HepG2 (cell line): ENCODE measurements at regions not wholly inside any gene's neighbourhood (a gene's known extent, or its start where the extent isn't known, plus 50 kb on each side); places are given as distances from the start of the nearest gene placed in this dataset.
"Not testable (repeated sequence)": the region's sequence is repeated elsewhere in the genome, so short reads cannot be mapped to it uniquely, and the experiment has no call there.

Experiments used
- ATAC-seq: fragments of 200-7000 bp; cut with Tn5 transposase; 3 replicates; pipeline ENCODE4 v1.9.1; 2020; ENCODE audit warnings: mild to moderate bottlenecking, moderate library complexity
- BruUV-seq: library from RNA; stranded (reverse); fragments of 400-500 nt; replicated peaks from 2 replicates; lab custom pipeline; 2021; lab: Mats Ljungman, UMichigan
- CTCF ChIA-PET: fragments of 300-600 bp; formaldehyde crosslinking; extraction: SDS; loops from one replicate; lab custom pipeline; 2021; ENCODE audit warnings: low total read pairs, inconsistent platforms, low intra/inter-chr PET ratio; lab: Yijun Ruan, JAX
- POLR2A ChIA-PET: fragments of 350-600 bp; sonication (Branson Sonifier 250); formaldehyde crosslinking; loops from one replicate; lab custom pipeline; 2020; ENCODE audit warnings: antibody characterized with exemption, inconsistent platforms; lab: Yijun Ruan, JAX
- DNase-seq: peaks from one replicate; pipeline ENCODE4 v3.0.0-alpha.2; 2015; ENCODE audit warnings: low spot score
- FAIRE-seq: peaks from 3 replicates; lab custom pipeline; 2011; peaks lifted over from hg19 to GRCh38; lab: Jason Lieb, UNC
- H2AFZ ChIP-seq: one replicate; pipeline ENCODE4 v1.6.1; 2011; ENCODE audit warnings: low read length, inconsistent platforms
- H3K27ac ChIP-seq: fragments of 300-600 bp; 3 replicates; pipeline ENCODE4 v1.8.0; 2011; ENCODE audit warnings: mixed run types, mild to moderate bottlenecking, mixed read lengths, low read length, inconsistent platforms; ENCODE audit not compliant: insufficient read depth; ENCODE audit errors: extremely low read length
- H3K27me3 ChIP-seq, 2 experiments: fragments of 200-600 bp in 1 of 2; 2 replicates in 1 of 2; 3 replicates in 1 of 2; pipeline versions ENCODE4 v1.6.0 to v1.8.0; 2011; ENCODE audit warnings: low read length in 2 of 2, mild to moderate bottlenecking in 2 of 2, moderate library complexity in 2 of 2, inconsistent platforms in 1 of 2; ENCODE audit not compliant: insufficient read depth in 2 of 2, control insufficient read depth in 1 of 2
- H3K36me3 ChIP-seq, 2 experiments: fragments of 200-600 bp in 1 of 2; replicated peaks in 1 of 2; 2 replicates in 1 of 2; 3 replicates in 1 of 2; pipeline versions ENCODE4 v1.5.1 to v1.8.0; 2011; ENCODE audit warnings: low read length in 2 of 2, inconsistent platforms in 1 of 2; ENCODE audit not compliant: insufficient read depth in 2 of 2, control insufficient read depth in 1 of 2
- H3K4me1 ChIP-seq: 2 replicates; pipeline ENCODE4 v1.5.1; 2012; ENCODE audit warnings: low read length, inconsistent platforms; ENCODE audit not compliant: insufficient read depth
- H3K4me2 ChIP-seq: 2 replicates; pipeline ENCODE4 v1.6.0; 2011; ENCODE audit warnings: low read depth, low read length, inconsistent platforms
- H3K4me3 ChIP-seq, 3 experiments: fragments of 200-600 bp in 1 of 3; sonication (generic), shearing (Covaris generic) in 1 of 3; replicated peaks in 1 of 3; 2 replicates each; pipeline ENCODE4 v1.5.1; 2011 to 2016; ENCODE audit warnings: low read length in 3 of 3, inconsistent platforms in 2 of 3, low read depth in 2 of 3, mild to moderate bottlenecking in 2 of 3, control low read depth in 1 of 3, mixed read lengths in 1 of 3; ENCODE audit not compliant: insufficient read depth in 1 of 3
- H3K79me2 ChIP-seq: one replicate; pipeline ENCODE4 v1.6.1; 2011; ENCODE audit warnings: low read length, inconsistent platforms; ENCODE audit not compliant: insufficient read depth
- H3K9ac ChIP-seq: 2 replicates; pipeline ENCODE4 v1.6.0; 2011; ENCODE audit warnings: mild to moderate bottlenecking, low read depth, low read length, inconsistent platforms; ENCODE audit not compliant: insufficient read depth
- H3K9me3 ChIP-seq: 2 replicates; pipeline ENCODE4 v1.5.1; 2012; ENCODE audit warnings: mild to moderate bottlenecking, low read length
- H4K20me1 ChIP-seq: 2 replicates; pipeline ENCODE4 v1.6.0; 2011; ENCODE audit warnings: inconsistent platforms, mild to moderate bottlenecking, low read length, moderate library complexity; ENCODE audit not compliant: insufficient read depth
- FOXO4 ChIP-seq: sonication (generic); formaldehyde crosslinking; conservative IDR thresholded peaks from 2 replicates; pipeline ENCODE4 v1.8.1; 2023; ENCODE audit warnings: missing genetic modification reagents
- GABPB1 ChIP-seq: IDR thresholded peaks from 2 replicates; pipeline ENCODE4 v1.6.1; 2016; ENCODE audit warnings: mild to moderate bottlenecking, missing genetic modification reagents, moderate library complexity, missing compliant biosample characterization
- HOXA3 ChIP-seq: sonication (generic); formaldehyde crosslinking; IDR thresholded peaks from 2 replicates; pipeline ENCODE4 v1.5.0; 2020; ENCODE audit warnings: missing genetic modification reagents
- NRL ChIP-seq: sonication (generic); formaldehyde crosslinking; IDR thresholded peaks from 2 replicates; pipeline ENCODE4 v1.5.0; 2020; ENCODE audit warnings: missing genetic modification reagents, mild to moderate bottlenecking, moderate library complexity, borderline replicate concordance
- REXO4 ChIP-seq: sonication (generic); formaldehyde crosslinking; IDR thresholded peaks from 2 replicates; pipeline ENCODE4 v1.8.0; 2022; ENCODE audit warnings: missing genetic modification reagents, mild to moderate bottlenecking, borderline replicate concordance
- RNF2 ChIP-seq: fragments of 450-650 bp; conservative IDR thresholded peaks from 2 replicates; pipeline ENCODE4 v1.6.1; 2016; ENCODE audit warnings: low read depth
- SP5 ChIP-seq: IDR thresholded peaks from 2 replicates; pipeline ENCODE4 v1.6.1; 2016; ENCODE audit warnings: low read depth, borderline replicate concordance
- TFDP2 ChIP-seq: sonication (generic); formaldehyde crosslinking; IDR thresholded peaks from 2 replicates; pipeline ENCODE4 v1.4.0; 2020; ENCODE audit warnings: missing genetic modification reagents
- ZBTB10 ChIP-seq: sonication (generic); formaldehyde crosslinking; IDR thresholded peaks from 2 replicates; pipeline ENCODE4 v1.4.0; 2020; ENCODE audit warnings: missing genetic modification reagents, borderline replicate concordance
- ZNF326 ChIP-seq: sonication (generic); formaldehyde crosslinking; IDR thresholded peaks from 2 replicates; pipeline ENCODE4 v1.4.0; 2020; ENCODE audit warnings: missing genetic modification reagents, borderline replicate concordance
- ZNF484 ChIP-seq: sonication (generic); formaldehyde crosslinking; IDR thresholded peaks from 2 replicates; pipeline ENCODE4 v1.5.1; 2020; ENCODE audit warnings: mild to moderate bottlenecking, low read depth, missing genetic modification reagents, borderline replicate concordance
- ZNF766 ChIP-seq: sonication (generic); formaldehyde crosslinking; IDR thresholded peaks from 2 replicates; pipeline ENCODE4 v1.5.0; 2020; ENCODE audit warnings: missing genetic modification reagents, borderline replicate concordance
- WGBS: methylation state at CpG from one replicate; pipeline ENCODE4 v1.1.6; 2017; ENCODE audit warnings: low lambda C conversion rate; 5-methylcytosine and 5-hydroxymethylcytosine counted together
- in situ Hi-C: cut with HindIII; loops from 2 replicates; pipeline ENCODE4 v1.10.0; 2017; ENCODE audit warnings: low pct_unique_long_range_greater_than_20kb; ENCODE audit not compliant: extremely low pct_ligation_motif_present
- intact Hi-C: fragments of 100-400 bp; cut with micrococcal nuclease; formaldehyde crosslinking; loops from one replicate; pipeline ENCODE4 v1.10.0; 2022; ENCODE audit not compliant: unreplicated experiment

GRCh38 chr16:9028491-9028890, 63.0 kb upstream of the HAPSTR1 start:
- CTCF ChIA-PET = not testable (repeated sequence)

GRCh38 chr16:9031107-9031506, 60.3 kb upstream of the HAPSTR1 start:
- FAIRE-seq (peak; percentile 40), ATAC-seq (no peak), DNase-seq (no peak)
- Histone ChIP-seq H3K36me3 (no peaks in the 10 kb centered on the region), H3K9ac (no peak overlapping the region), H2AFZ (no peak overlapping the region), H4K20me1 (no peaks in the 10 kb centered on the region), H3K27ac (no peak overlapping the region), H3K27me3 (peaks cover 0 to 6% of the 10 kb centered on the region in 2 experiments; a peak in 3 of 5 replicates), H3K9me3 (no peaks in the 10 kb centered on the region), H3K79me2 (no peaks in the 10 kb centered on the region), H3K4me2 (no peak overlapping the region), H3K4me3 (no peak overlapping the region), H3K4me1 (peaks cover 11% of the 10 kb centered on the region)
- 35% methylated on average over 3 of the region's 3 CpGs for WGBS
- POLR2A ChIA-PET = no interaction called here
- CTCF ChIA-PET = no interaction called here
- in situ Hi-C loops (no loop called here), intact Hi-C loops (no loop called here)
- BruUV-seq = no TSS peak
- no peak for TF ChIP-seq ZNF766 (CRISPR knock-in tag)
- TF ChIP-seq ZNF484 = no peak
- TF ChIP-seq NRL = no peak
- no peak for TF ChIP-seq GABPB1 (CRISPR knock-in tag)
- no peak for TF ChIP-seq ZNF326 (CRISPR knock-in tag)
- TF ChIP-seq HOXA3 (CRISPR knock-in tag) = no peak
- TF ChIP-seq ZBTB10 (CRISPR knock-in tag) = no peak
- TF ChIP-seq REXO4 (CRISPR knock-in tag) = no peak
- no peak for TF ChIP-seq RNF2
- no peak for TF ChIP-seq TFDP2 (CRISPR knock-in tag)
- TF ChIP-seq SP5 = no peak

More at GRCh38 chr16:9028491-9028890, 63.0 kb upstream of the HAPSTR1 start:
- H3K9ac ChIP-seq, H3K9me3 ChIP-seq, intact Hi-C loops, H3K36me3 ChIP-seq, ATAC-seq, DNase-seq, H3K27ac ChIP-seq: not testable (repeated sequence)
- 0 out of 2 replicates have a peak, but pooled peaks have one; percentile 21 for TF ChIP-seq FOXO4 (CRISPR knock-in tag)
- TF ChIP-seq, all 625 proteins: peak for 1; not testable (repeated sequence) for 624
- H3K79me2 ChIP-seq, POLR2A ChIA-PET, H3K4me2 ChIP-seq, FAIRE-seq, H4K20me1 ChIP-seq, H3K4me3 ChIP-seq, H2AFZ ChIP-seq, BruUV-seq, in situ Hi-C loops: not testable (repeated sequence)
- Histone ChIP-seq H3K4me1 (peaks cover 11% of the 10 kb centered on the region), H3K27me3 (peaks cover 0 to 11% of the 10 kb centered on the region in 2 experiments; a peak in 2 of 5 replicates)
- WGBS = 59% methylated on average over 21 of the region's 21 CpGs
